ENCODE measurements at regions not wholly inside any gene's neighbourhood (a gene's known extent, or its start where the extent isn't known, plus 50 kb on each side); places are given as distances from the start of the nearest gene placed in this dataset.

DNA sequence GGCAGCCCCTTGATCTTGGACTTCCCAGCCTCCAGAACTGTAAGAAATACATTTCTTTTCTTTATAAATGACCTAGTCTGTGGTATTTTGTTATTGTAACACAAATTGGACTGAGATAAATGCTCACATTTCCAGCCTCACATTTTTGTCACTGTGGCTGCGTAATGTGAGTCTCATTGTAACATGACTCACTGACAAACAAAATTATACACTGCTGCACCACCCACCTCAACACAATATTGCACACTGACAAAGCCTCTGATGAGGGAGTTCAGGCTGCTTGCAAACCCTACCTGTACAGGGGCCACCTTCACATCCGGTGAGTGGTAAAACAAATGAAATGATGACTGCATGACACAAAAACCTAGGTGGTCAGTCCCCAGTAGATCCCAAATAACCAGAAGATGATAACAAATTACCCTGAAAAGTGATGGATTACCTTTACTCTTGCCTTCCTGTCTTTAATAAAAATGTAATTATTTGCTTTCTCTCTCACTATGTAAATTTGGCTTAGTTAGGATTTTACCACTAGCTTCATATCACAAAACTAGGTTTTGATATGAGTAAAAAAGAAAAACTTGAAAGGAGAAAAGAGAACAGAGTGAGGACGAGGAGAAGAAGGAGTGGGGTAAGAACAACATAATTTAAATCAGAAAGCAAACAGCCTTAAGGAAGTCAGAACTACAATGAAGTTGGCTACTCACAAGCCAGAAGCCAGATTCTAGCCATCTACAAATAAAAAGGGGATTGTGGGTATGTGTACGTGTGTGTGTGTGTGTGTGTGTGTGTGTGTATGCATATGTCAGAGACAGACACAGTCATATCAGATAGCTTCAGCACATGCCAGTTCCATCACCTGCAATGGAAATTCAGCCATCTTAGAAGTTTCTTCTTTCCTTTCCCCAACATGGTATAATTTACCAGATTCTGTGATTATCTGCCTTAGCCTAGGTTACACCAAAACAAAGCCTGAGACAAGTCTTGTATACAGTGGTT is 53.4 kb upstream of the SESN3 start:
- DNase-seq (ENCODE audit: extremely low read depth in 1 of 11, low read depth in 9 of 11, low spot score in 4 of 11) = no peak

DNA sequence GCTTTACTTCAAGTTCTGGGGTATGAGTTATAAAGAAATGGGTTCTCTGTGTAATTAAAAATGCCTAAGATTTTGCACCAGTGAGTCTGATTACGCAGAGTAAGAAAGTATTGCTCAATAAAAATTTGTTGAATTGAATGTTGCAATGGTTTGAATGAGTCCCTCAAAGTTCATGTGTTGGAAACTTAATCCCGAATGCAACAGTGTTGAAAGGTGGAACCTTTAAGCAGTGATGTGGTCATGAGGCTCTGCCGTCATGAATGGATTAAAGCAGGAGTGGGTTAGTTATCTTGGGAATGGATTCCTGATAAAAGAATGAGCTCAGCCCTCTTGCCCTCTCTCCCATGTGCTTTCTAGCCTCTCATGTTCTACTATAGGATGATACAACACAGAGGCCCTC is 52.6 kb upstream of the SESN3 start:
- no peak for DNase-seq (ENCODE audit: extremely low read depth in 1 of 11, low read depth in 9 of 11, low spot score in 4 of 11)

GRCh38 chr11:95283146-95283545 is 52.1 kb upstream of the SESN3 start:
- DNase-seq (ENCODE audit: extremely low read depth in 1 of 11, low read depth in 9 of 11, low spot score in 4 of 11) = no peak

DNA sequence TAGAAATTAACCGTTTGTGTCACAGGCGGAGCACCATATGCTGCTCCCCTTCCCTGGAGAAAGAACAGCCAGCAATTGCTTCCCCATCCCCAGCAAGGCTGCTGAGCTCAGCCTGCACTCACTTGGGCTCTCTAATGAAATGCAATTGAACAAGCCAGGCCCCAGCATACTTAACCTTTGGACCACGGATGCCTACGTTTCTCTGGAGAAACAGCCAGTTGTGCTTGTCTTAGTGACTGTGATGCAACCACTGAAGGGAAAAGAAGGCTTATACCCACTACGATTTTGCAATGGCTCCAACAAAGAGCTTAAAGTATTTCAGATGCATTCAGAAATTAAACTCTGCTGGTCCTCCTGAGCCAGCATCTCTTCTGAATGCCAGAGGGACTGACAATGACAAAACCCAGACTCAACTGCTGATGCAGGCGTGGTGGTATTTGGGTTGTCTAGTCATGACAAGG is 51.3 kb upstream of the SESN3 start:
- DNase-seq (ENCODE audit: extremely low read depth in 1 of 11, low read depth in 9 of 11, low spot score in 4 of 11) = peak in 1 of 11 donors; percentile 40

Measured in renal cortex interstitium (tissue), 11 donors.